ENCODE measurements at regions not wholly inside any gene's neighbourhood (a gene's known extent, or its start where the extent isn't known, plus 50 kb on each side); places are given as distances from the start of the nearest gene placed in this dataset.

- Histone ChIP-seq H3K4me1 (ENCODE audit: control insufficient read depth in 1 of 2, insufficient read depth in 2 of 2, low read length in 2 of 2) (no peaks in the 10 kb centered on the region), H3K36me3 (replicated peaks in 1 of 2; ENCODE audit: control insufficient read depth in 1 of 2, insufficient read depth in 2 of 2, low read length in 2 of 2) (no peaks in the 10 kb centered on the region), H2AFZ (ENCODE audit: insufficient read depth, low read depth, low read length, poor library complexity, severe bottlenecking) (no peak overlapping the region), H3K79me2 (ENCODE audit: insufficient read depth, low read length) (no peaks in the 10 kb centered on the region), H3K27ac (ENCODE audit: low read depth in 1 of 2, low read length in 2 of 2) (no peak overlapping the region), H4K20me1 (ENCODE audit: insufficient read depth, low read length) (no peaks in the 10 kb centered on the region), H3K27me3 (ENCODE audit: control insufficient read depth in 2 of 2, insufficient read depth in 2 of 2, low read length in 2 of 2) (no peaks in the 10 kb centered on the region), H3K9ac (ENCODE audit: insufficient read depth, low read length, poor library complexity, severe bottlenecking) (no peak overlapping the region), H3K4me2 (replicated peaks; ENCODE audit: extremely low read depth, low read length, poor library complexity, severe bottlenecking) (no peak overlapping the region), H3K4me3 (replicated peaks in 1 of 3; ENCODE audit: low read depth in 2 of 3, low read length in 3 of 3) (no peak overlapping the region), H3K9me3 (replicated peaks in 1 of 2; ENCODE audit: control insufficient read depth in 1 of 2, insufficient read depth in 1 of 2, low read length in 2 of 2) (peaks cover 16 to 19% of the 10 kb centered on the region in 2 donors)
- H3K9me3 Mint-ChIP-seq: peaks cover 11 to 23% (median 18%) of the 10 kb centered on the region in 7 donors
- no peaks in the 10 kb centered on the region for H3K27me3 Mint-ChIP-seq (ENCODE audit: low read depth in 3 of 3)
- 93% methylated on average over 4 of the region's 5 CpGs for WGBS (ENCODE audit: insufficient coverage)
- TF ChIP-seq CTCF (IDR thresholded peaks at IDR 0.05): no peak
- no peak for DNase-seq
- intact Hi-C loops (cut with micrococcal nuclease): loop anchor here in 1 of 2 donors (10.0 kb wide), 1 partner anchor 61 kb away; no protein-coding TSS in a partner anchor
- no peaks in the 10 kb centered on the region for H3K4me1 Mint-ChIP-seq
- H3K4me3 Mint-ChIP-seq: no peak overlapping the region
- H3K27ac Mint-ChIP-seq: peak overlapping the region in 1 of 7 donors; percentile 12
- no peaks in the 10 kb centered on the region for H3K36me3 Mint-ChIP-seq
Observed at GRCh38 chr9:86563936-86564335, 209.7 kb upstream of the TUT7 start.

- no peak overlapping the region for H3K9ac ChIP-seq (ENCODE audit: insufficient read depth, low read length, poor library complexity, severe bottlenecking)
- H3K36me3 ChIP-seq (replicated peaks in 1 of 2; ENCODE audit: control insufficient read depth in 1 of 2, insufficient read depth in 2 of 2, low read length in 2 of 2): no peaks in the 10 kb centered on the region
- H3K27ac ChIP-seq (ENCODE audit: low read depth in 1 of 2, low read length in 2 of 2): no peak overlapping the region
- intact Hi-C loops (cut with micrococcal nuclease): loop anchor here in 1 of 2 donors (10.0 kb wide), 1 partner anchor 61 kb away; no protein-coding TSS in a partner anchor
- H3K27me3 Mint-ChIP-seq (ENCODE audit: low read depth in 3 of 3): no peaks in the 10 kb centered on the region
- peaks cover 11 to 18% (median 15%) of the 10 kb centered on the region in 7 donors for H3K9me3 Mint-ChIP-seq
- no peaks in the 10 kb centered on the region for H3K79me2 ChIP-seq (ENCODE audit: insufficient read depth, low read length)
- no peaks in the 10 kb centered on the region for H3K4me1 ChIP-seq (ENCODE audit: control insufficient read depth in 1 of 2, insufficient read depth in 2 of 2, low read length in 2 of 2)
- H3K27me3 ChIP-seq (ENCODE audit: control insufficient read depth in 2 of 2, insufficient read depth in 2 of 2, low read length in 2 of 2): no peaks in the 10 kb centered on the region
- TF ChIP-seq CTCF (IDR thresholded peaks at IDR 0.05): no peak
- H3K36me3 Mint-ChIP-seq: no peaks in the 10 kb centered on the region
- H3K9me3 ChIP-seq (replicated peaks in 1 of 2; ENCODE audit: control insufficient read depth in 1 of 2, insufficient read depth in 1 of 2, low read length in 2 of 2): peaks cover 11 to 19% of the 10 kb centered on the region in 2 donors
- no peak for DNase-seq
- H4K20me1 ChIP-seq (ENCODE audit: insufficient read depth, low read length): no peaks in the 10 kb centered on the region
- WGBS (ENCODE audit: insufficient coverage): 76% methylated on average over 2 of the region's 3 CpGs
- H3K27ac Mint-ChIP-seq: no peak overlapping the region
- no peak overlapping the region for H3K4me2 ChIP-seq (replicated peaks; ENCODE audit: extremely low read depth, low read length, poor library complexity, severe bottlenecking)
- no peak overlapping the region for H3K4me3 Mint-ChIP-seq
- H2AFZ ChIP-seq (ENCODE audit: insufficient read depth, low read depth, low read length, poor library complexity, severe bottlenecking): no peak overlapping the region
- H3K4me3 ChIP-seq (replicated peaks in 1 of 3; ENCODE audit: low read depth in 2 of 3, low read length in 3 of 3): no peak overlapping the region
- H3K4me1 Mint-ChIP-seq: no peaks in the 10 kb centered on the region
Observed at GRCh38 chr9:86563350-86563749, 209.1 kb upstream of the TUT7 start.

All from CD14-positive monocyte (primary cell).